Ovary (tissue), 3 donors: ENCODE measurements at regions not wholly inside any gene's neighbourhood (a gene's known extent, or its start where the extent isn't known, plus 50 kb on each side); places are given as distances from the start of the nearest gene placed in this dataset.

Source experiments
- POLR2A ChIP-seq: fragments of 450-650 bp; IDR thresholded peaks from one replicate; pipeline ENCODE4 v1.6.1; 2017; ENCODE audit warnings: antibody characterized with exemption, mild to moderate bottlenecking, moderate library complexity
- TF ChIP-seq, protein P1 (sequence below), 3 donors: fragments of 450-650 bp in 2 of 3; fragments of 200-600 bp in 1 of 3; IDR thresholded peaks; one replicate each; pipeline versions ENCODE4 v1.5.1 to v1.8.0; 2016 to 2022; ENCODE audit warnings: antibody characterized with exemption in 3 of 3, mild to moderate bottlenecking in 1 of 3
- donor health status: DM: no; HTN: no; CAD: no.

DNA sequence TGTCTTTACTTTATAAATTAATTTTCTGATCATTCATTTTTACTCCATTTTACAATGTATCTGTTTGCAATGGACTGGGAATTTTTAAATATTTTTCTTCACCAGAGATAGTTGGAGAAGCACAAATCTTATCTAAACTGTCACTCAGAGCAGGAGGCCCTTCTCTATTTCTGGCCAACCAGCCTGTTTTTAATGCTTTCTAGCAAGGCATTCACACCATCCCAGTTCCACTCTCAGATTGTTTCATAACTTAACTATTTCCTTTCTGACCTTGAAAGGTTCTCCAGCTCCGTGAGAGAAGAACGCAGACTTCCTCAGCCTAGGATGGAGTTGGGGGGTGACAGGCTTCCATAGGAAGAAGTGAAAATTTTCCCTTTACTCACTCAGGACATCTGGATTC lies 155.8 kb downstream of the SKIDA1 start:
- TF ChIP-seq, protein P1, sequence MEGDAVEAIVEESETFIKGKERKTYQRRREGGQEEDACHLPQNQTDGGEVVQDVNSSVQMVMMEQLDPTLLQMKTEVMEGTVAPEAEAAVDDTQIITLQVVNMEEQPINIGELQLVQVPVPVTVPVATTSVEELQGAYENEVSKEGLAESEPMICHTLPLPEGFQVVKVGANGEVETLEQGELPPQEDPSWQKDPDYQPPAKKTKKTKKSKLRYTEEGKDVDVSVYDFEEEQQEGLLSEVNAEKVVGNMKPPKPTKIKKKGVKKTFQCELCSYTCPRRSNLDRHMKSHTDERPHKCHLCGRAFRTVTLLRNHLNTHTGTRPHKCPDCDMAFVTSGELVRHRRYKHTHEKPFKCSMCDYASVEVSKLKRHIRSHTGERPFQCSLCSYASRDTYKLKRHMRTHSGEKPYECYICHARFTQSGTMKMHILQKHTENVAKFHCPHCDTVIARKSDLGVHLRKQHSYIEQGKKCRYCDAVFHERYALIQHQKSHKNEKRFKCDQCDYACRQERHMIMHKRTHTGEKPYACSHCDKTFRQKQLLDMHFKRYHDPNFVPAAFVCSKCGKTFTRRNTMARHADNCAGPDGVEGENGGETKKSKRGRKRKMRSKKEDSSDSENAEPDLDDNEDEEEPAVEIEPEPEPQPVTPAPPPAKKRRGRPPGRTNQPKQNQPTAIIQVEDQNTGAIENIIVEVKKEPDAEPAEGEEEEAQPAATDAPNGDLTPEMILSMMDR (IDR thresholded peaks at IDR 0.05) = no peak
- no peak for TF ChIP-seq POLR2A
